HG02981 (cell line): ENCODE measurements at regions not wholly inside any gene's neighbourhood (a gene's known extent, or its start where the extent isn't known, plus 50 kb on each side); places are given as distances from the start of the nearest gene placed in this dataset.
"Not testable (repeated sequence)": the region's sequence is repeated elsewhere in the genome, so short reads cannot be mapped to it uniquely, and the experiment has no call there.

Experiments used
- ATAC-seq: cut with Tn5 transposase; IDR thresholded peaks from one replicate; pipeline ENCODE4 v1.9.1; 2021; ENCODE audit warnings: mild to moderate bottlenecking, moderate library complexity; ENCODE audit not compliant: unreplicated experiment

DNA sequence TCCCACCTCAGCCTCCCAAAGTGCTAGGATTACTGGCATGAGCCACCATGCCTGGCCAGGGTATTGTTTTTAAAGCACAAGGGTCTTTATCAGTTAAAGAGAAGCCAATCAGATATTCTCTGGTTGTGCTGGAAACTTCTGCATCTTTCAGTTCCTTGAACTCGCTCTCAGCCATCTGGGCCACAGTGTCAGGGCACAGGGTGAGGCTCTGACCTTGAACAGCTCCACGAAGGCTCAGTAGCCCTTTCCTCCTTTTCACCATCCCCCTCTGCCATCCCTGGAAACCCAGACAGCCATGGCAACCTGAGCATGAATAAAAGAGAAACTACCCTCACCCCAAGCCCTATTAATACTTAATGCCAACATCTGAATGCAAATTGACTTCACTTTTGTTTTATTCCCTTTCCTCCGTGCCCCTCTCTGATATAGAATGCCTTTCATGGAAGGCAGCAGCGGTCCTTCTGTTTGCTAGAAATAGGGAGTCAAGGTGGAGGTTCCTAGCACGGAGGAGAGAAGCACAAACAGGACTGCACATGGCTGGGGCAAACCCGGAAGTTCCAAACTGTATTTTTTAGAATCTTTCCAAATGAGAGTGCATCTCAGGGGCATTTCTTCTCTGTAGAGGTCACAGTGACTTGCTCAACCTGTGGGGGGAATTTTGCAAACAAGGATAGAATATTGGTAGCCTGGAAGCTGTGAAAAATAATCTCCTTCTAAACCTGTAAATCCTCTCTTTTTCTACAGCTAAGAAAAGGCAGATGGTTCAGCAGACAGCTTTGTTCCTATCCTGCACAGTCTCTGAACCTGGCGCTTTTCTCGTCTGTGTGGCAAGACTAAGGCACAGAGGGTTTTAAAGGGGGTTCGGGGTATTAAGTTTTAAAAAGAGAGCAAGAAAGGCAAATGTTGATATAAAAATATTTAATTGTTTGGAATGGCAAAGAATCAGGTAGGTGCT lies 176.4 kb upstream of the RREB1 start:
- no peak for ATAC-seq

DNA sequence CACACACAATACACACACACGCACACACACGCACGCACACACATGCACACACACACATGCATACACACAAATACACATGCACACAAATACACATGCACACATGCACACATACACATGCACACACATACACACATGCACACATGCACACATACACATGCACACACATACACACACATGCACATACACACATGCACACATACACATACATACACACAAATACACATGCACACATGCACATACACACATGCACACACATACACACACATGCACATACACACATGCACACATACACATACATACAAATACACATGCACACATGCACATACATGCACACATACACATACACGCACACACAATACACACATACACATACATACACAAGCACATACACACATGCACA lies 175.4 kb upstream of the RREB1 start:
- no peak for ATAC-seq

DNA sequence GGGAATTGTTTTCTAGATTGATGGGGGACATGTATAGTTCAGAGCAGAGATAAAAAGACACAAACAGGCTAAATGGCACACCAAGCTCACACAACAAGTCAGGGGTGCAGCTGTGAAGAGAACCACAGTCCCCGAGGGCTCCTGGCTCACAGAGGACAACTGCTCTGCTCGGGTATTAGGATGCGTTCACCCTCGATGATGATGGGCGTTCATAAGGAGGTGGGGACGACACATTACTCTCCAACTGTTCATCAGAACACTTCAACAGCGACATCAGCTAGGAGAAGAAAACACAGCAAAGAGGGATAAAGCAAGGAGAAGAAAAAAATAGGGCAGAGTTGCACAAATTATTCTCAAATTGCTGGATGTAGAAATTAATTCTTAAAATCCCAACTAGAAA lies 174.8 kb upstream of the RREB1 start:
- ATAC-seq = no peak

DNA sequence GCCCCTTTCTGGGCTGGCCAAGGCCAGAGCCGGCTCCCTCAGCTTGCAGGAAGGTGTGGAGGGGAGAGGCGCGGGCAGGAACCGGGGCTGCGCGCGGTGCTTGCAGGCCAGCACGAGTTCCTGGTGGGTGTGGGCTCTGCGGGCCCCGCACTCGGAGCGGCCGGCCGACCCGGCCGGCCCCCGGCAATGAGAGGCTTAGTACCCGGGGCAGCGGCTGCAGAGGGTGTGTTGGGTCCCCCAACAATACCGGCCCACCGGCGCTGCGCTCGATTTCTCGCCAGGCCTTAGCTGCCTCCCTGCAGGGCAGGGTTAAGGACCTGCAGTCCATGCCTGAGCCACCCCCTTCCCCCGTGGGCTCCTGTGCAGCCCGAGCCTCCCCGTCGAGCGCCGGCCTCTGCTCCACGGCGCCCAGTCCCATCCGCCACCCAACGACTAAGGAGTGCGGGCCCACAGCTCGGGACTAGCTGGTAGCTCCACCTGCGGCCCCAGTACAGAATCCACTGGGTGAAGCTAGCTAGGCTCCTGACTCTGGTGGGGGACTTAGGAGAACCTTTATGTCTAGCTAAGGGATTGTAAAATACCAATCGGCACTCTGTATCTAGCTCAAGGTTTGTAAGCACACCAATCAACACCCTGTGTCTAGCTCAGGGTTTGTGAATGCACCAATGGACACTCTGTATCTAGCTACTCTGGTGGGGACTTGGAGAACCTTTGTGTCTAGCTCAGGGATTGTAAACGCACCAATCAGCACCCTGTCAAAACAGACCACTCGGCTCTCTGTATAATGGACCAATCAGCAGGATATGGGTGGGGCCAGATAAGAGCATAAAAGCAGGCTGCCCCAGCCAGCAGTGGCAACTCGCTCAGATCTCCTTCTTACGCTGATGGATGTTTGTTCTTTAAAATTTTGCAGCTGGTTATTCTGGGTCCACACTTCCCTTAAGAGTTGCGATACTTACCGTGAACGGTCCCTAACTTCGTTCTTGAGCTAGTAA lies 167.4 kb upstream of the RREB1 start:
- no peak for ATAC-seq

DNA sequence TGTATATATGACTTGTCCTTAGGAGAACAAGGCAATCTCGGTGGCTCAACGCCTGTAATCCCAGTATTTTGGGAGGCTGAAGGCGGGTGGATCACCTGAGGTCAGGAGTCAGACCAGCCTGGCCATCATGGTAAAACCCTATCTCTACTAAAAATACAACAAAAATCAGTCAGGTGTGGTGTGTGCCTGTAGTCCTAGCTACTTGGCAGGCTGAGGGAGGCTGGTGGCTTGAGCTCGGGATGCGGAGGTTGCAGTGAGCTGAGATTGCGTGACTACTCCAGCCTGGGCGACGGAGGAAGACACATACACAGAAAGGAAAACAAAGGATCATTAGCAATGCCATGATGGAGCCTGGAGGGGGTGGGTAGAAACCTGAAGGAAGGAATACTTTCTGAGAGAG lies 166.6 kb upstream of the RREB1 start:
- ATAC-seq = no peak

DNA sequence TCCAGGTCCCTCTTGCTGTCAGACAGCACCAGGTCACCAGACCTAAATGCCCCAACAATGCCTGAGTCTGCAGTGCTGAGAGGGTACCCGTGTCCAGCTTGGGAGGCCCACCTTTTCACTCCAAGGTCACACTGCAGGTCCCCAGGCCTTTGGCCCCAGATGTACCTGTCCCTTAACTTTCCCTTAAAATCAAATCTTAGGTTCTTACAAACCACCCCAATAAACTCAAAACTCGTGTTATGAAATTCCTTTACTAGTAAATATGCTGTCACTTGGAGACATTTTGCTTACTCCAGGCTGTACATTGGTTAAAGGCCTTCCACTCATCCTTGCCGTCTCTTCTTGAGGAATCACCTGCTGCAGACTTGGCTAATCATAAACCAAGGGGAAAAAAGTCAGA lies 165.7 kb upstream of the RREB1 start:
- no peak for ATAC-seq

DNA sequence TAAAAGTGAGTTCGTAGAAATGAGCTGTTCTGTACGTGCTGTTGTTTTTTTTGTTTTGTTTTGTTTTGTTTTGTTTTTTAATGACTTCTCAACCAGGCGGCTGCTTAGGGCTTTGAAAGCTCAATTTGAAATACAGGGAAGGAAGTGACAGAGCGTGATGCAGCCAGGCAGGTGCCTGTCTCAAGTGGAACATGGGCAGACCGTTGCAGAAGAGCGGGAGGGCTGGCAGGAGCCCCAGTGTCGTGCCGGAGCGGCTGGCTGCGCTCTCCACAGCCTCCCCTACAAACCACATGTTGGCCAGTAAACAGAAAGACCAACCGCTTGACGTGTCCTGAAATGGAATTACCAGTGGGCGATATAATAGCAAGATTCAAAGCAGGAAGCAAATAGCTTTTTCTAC lies 164.9 kb upstream of the RREB1 start:
- ATAC-seq = no peak

DNA sequence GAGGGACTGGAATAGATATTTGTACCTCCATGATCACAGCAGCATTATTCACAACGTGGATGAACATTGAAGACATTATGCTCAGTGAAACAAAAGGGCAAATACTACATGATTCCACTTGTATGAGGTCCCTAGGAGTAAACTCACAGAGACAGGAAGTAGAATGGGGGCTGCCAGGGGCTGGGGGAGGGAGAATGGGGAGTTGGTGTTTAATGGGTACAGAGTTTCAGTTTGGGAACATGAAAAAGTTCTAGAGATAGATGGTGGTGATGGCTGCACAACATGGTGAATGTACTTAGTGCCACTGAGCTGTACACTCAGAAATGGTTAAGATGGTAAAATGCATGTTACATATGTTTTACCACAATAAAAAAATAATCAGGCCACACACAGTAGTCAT lies 164.3 kb upstream of the RREB1 start:
- ATAC-seq = no peak

DNA sequence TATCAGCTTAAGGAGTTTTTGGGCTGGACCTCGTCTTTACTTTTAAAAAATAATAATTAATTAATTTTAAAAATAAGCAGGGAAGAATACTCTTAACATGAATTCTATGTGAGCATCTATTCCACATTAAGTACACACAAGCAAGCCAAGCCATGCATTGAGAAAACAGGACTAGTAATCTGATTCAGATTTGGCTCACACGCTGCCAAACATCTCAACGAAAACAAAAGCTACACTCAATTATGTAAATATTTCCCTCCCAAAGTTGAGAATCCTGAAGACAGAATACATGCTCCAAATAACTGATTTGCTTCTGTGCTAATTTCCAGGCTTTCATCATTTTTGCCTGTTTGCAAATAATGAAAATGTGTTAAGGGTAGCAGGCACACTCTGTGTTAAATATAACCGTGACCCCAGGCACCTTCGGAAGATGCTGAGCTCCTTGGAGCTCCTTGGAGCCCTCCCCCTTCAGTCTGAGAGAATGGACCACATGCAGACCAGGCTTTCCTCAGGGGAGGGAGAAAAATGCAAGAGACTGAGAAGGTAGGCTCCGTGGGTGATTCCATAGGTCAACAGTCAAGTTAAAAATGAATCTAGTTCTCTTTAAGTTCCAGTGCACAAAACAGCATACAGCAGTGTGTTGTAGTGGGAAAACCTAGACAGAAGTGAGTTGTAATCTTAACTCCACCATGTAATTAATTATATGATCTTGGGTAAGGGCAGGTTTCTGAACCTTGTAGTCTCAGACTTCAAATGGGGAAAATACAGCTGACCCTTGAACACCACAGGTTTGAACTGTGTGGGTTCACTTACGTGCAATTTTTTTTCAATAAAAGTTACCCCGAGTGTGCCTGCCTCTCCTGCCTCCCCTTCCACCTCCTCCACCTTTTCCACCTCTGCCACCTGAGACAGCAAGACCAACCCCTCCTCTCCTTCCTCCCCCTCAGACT lies 161.3 kb upstream of the RREB1 start:
- no peak for ATAC-seq

DNA sequence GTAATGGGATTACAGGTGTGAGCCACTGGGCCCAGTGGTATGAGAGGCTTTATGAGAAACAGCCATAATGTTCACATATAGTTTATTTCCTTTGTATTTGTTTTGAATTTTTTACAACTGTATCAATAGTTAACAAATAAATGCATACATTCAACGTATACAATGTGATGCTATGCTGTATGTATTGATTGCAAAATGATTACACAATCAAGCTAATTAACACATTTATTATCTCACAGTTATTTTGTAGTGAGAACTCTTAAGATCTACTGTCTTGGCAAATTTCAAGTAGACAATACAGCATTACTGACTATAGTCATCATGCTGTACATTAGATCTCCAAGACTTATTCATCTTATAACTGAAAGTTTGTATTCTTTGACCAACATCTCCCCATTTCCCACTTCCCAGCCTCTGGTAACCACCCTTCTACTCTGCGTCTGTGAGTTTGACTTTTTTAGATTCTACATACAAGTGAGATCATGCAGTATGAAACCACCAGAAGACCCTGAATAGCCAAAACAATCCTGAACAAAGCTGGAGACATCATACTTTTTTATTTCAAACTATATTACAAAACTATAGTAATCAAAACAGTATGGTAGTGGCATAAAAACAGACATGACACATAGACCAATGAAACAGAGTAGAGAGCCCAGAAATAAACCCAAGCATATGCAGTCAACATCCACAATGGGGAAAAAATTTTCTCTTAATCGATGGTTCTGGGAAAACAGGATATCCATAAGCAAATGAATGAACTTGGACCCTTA lies 157.2 kb upstream of the RREB1 start:
- ATAC-seq = no peak

DNA sequence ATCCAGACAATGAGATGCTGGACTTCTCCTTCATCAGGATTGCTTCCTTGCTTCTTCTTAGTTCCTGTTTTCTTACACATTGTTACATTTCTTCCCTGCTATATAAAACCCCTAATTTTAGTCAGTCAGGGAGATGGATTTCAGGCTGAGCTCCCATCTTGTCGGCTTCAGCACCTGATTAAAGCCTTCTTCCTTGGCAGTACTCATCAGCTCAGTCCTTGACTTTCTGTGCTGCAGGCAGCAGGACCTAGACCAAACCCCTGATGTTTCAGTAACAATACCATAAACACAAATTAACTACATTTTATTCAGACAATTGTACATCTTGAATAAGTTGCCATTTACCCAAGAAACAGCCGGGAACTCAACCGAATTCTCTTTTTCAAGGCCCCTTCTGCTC lies 156.4 kb upstream of the RREB1 start:
- ATAC-seq = no peak

DNA sequence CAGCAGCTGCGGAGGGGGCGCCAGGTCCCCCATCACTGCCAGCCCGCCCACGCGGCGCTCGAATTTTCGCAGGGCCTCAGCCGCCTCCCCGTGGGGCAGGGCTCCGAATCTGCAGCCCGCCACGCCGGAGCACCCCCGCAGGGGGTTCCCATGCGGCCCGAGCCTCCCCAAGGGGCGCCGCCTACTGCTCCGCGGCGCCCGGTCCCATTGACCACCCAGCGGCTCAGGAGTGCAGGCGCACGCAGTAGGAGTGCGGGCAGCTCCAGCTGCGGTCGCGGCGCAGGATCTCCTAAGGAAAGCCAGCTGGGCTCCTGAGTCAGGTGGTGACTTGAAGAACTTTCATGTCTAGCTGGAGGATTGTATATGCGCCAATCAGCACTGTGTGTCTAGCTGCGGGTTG lies 155.3 kb upstream of the RREB1 start:
- no peak for ATAC-seq

DNA sequence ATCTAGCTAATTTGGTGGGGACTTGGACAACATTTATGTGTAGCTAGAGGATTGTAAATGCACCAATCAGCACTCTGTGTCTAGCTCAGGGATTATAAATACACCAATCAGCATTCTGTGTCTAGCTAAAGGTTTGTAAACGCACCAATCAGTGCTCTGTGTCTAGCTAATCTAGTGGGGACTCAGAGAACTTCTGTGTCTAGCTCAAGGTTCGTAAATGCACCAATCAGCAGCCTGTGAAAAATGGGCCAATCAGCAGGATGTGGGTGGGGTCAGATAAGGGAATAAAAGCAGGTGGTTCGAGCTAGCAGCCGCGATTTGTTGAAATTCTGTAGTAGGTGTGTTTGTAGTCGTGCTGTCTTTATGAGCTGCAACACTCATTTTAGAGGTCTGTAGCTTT lies 154.8 kb upstream of the RREB1 start:
- ATAC-seq = not testable (repeated sequence)

DNA sequence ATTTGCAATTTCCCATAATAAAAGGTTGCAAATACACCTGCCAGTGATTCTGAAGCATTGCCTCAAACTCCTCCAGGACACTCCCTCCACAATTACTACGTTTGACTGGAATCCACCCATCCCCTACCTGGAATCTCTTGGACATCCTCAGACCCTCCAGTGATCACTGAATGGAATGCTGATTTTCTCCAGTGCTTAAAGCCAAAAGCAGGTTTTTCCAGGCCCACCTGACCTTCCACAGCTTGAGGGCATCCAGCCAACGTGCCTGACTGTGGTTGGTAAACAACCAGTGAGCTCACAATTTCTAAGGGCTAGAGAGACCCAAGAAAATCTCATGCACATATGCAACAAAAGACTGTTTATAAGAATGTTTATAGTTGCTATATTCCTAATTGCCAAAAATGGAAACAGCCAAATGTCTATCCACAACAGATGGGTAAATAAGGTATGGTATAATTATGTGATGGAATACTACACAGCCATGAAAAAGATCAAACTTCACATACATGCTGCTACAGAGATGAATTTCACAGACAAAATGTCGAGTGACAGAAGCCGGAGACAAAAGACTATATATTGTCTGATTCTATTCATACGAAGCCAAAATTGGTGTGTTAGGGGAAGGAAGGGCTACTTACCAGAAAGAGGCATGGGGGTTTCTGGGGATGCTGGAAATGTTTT lies 147.1 kb upstream of the RREB1 start:
- no peak for ATAC-seq

DNA sequence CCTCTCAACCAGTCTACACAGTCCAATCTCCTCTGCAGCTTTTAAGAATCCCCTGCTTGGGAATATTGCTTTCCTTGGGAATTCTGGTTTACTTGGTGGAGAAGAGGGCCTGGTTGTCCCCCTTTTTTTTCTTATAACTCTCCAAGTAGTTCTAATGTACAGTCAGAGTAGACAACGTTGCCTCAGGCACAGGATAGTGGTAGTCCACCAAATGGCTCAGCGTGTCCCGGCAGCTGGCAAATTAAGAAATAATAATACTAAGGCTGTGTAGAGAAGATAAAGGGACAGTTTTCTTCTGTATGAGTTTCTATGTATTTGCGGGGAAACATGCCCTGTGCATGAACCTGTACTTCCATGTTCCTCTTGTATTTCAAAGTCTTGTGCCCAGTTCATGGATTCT lies 145.7 kb upstream of the RREB1 start:
- no peak for ATAC-seq

DNA sequence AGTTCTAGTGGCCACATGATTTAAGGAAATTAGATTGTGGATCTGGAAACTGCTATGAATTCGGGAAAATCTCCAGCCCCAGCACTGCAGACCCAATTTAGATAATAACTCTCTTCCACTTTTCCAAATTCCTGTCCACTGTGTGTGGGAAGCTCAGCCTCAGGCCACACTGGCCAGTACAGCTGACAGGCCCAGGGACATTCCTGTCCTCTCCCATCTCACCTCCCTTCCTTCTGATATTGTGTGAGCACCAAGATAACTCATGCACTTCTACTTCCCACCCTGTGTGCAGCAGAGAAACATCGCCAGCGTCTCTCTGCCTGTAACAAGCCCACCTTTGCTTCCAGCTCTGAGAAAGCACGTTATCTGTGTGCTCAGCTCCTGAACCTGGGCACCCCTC lies 145.1 kb upstream of the RREB1 start:
- ATAC-seq = no peak

DNA sequence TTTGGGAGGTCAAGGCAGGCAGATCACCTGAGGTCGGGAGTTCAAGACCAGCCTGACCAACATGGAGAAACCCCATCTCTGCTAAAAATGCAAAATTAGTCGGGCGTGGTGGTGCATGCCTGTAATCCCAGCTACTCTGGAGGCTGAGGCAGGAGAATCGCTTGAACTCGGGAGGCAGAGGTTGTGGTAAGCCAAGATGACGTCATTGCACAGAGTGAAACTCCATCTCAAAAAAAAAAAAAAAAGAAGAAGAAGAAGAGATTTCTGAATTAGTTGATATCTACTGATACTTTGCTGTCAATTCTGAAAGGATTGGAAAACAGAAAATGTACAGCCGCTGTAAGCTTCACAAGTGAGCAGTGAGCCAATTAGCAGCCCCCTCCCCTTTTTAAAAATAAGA lies 144.4 kb upstream of the RREB1 start:
- ATAC-seq = not testable (repeated sequence)

DNA sequence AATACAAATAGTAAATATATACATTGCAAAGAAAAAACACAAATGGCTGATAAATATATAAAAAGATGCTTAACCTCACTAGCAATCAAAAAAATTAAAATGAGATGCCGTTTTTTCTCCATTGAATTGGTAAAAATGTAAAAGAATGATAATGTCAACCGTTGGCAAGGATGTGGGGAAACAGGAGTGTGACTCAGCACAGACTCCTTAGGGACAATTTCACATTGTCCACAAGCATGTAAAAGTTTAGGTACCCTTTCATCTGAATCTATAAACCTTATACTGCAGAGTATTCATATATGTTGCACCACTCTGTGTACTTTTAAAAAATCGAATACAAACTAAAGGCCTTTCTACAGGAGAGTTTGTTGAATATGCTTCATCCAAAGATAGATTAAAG lies 143.1 kb upstream of the RREB1 start:
- ATAC-seq = no peak

DNA sequence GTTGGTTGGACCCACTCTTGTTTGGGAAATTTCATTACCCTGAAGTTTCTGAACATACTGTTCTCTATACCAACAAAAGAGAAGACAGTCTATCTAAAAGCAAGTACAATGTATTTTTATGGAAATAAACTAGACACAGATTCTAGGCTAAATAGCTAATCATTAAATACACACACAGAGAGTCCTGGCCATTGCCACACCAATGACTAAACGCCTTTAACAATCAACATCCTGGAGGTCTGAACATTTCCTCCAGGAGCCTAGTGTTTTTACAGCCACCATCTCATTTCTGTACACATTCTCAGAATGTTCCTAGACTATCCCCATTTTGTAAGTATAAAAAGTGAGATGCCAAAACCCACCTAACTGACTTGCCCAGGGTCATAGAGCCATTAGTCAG lies 141.6 kb upstream of the RREB1 start:
- ATAC-seq = no peak
